GM23248 (cell line): ENCODE measurements at regions not wholly inside any gene's neighbourhood (a gene's known extent, or its start where the extent isn't known, plus 50 kb on each side); places are given as distances from the start of the nearest gene placed in this dataset.

ENCODE experiments used
- DNase-seq: peaks from one replicate; pipeline ENCODE4 v3.0.0-alpha.2; 2015
- H2AFZ ChIP-seq: fragments of 200-600 bp; sonication (generic); 2 replicates; pipeline ENCODE4 v1.6.1; 2016; ENCODE audit warnings: antibody characterized with exemption
- H3F3A ChIP-seq: fragments of 200-600 bp; sonication (generic); 2 replicates; pipeline ENCODE4 v1.6.1; 2016; ENCODE audit warnings: mild to moderate bottlenecking, antibody characterized with exemption, mixed run types; ENCODE audit not compliant: insufficient read depth
- H3K27ac ChIP-seq: fragments of 200-600 bp; sonication (generic); 2 replicates; pipeline ENCODE4 v1.5.1; 2016; ENCODE audit warnings: mild to moderate bottlenecking
- H3K27me3 ChIP-seq: fragments of 200-600 bp; sonication (generic); replicated peaks from 2 replicates; pipeline ENCODE4 v1.6.1; 2016; ENCODE audit warnings: mild to moderate bottlenecking; ENCODE audit not compliant: insufficient read depth
- H3K36me3 ChIP-seq: fragments of 200-600 bp; sonication (generic); 2 replicates; pipeline ENCODE4 v1.6.1; 2016; ENCODE audit warnings: low read depth, mild to moderate bottlenecking
- H3K4me1 ChIP-seq: fragments of 200-600 bp; sonication (generic); 2 replicates; pipeline ENCODE4 v1.6.1; 2016; ENCODE audit warnings: mild to moderate bottlenecking; ENCODE audit not compliant: insufficient read depth
- H3K4me2 ChIP-seq: fragments of 200-600 bp; sonication (generic); one replicate; pipeline ENCODE4 v1.6.1; 2016; ENCODE audit warnings: mild to moderate bottlenecking; ENCODE audit not compliant: unreplicated experiment
- H3K4me3 ChIP-seq: fragments of 200-600 bp; sonication (generic); 2 replicates; pipeline ENCODE4 v1.5.1; 2016; ENCODE audit warnings: mild to moderate bottlenecking
- H3K79me2 ChIP-seq: fragments of 200-600 bp; sonication (generic); 2 replicates; pipeline ENCODE4 v1.6.1; 2016; ENCODE audit warnings: mild to moderate bottlenecking; ENCODE audit not compliant: insufficient read depth
- H3K9ac ChIP-seq: fragments of 200-600 bp; sonication (generic); 2 replicates; pipeline ENCODE4 v1.6.1; 2016; ENCODE audit warnings: mild to moderate bottlenecking
- H3K9me2 ChIP-seq: fragments of 200-600 bp; sonication (generic); 2 replicates; pipeline ENCODE4 v1.6.1; 2016; ENCODE audit warnings: mixed run types, mild to moderate bottlenecking, moderate library complexity; ENCODE audit not compliant: insufficient read depth
- H3K9me3 ChIP-seq: fragments of 200-600 bp; sonication (generic); one replicate; pipeline ENCODE4 v1.6.1; 2017; ENCODE audit warnings: low read depth
- H4K20me1 ChIP-seq: fragments of 200-600 bp; sonication (generic); 2 replicates; pipeline ENCODE4 v1.6.0; 2016; ENCODE audit not compliant: insufficient read depth
- EZH2 ChIP-seq: fragments of 200-600 bp; sonication (generic); IDR thresholded peaks from 2 replicates; pipeline ENCODE4 v1.6.1; 2018; ENCODE audit warnings: antibody characterized with exemption, mild to moderate bottlenecking; ENCODE audit not compliant: insufficient read depth, poor library complexity, severe bottlenecking
- EZH2phosphoT487 ChIP-seq: fragments of 200-600 bp; sonication (generic); IDR thresholded peaks from 2 replicates; pipeline ENCODE4 v1.6.1; 2018; ENCODE audit warnings: antibody characterized with exemption, moderate library complexity, mild to moderate bottlenecking, low read depth; ENCODE audit not compliant: insufficient read depth
- WGBS, 2 experiments: methylation state at CpG; one replicate each; pipeline ENCODE4 v1.1.6; 2015 to 2017; ENCODE audit warnings: low lambda C conversion rate in 2 of 2, low coverage in 1 of 2; ENCODE audit errors: missing lambda C conversion rate in 2 of 2; 5-methylcytosine and 5-hydroxymethylcytosine counted together
- in situ Hi-C: fragments of 300-500 bp; cut with MboI; formaldehyde crosslinking; loops from 2 replicates; pipeline ENCODE4 v1.15.0; 2020

DNA sequence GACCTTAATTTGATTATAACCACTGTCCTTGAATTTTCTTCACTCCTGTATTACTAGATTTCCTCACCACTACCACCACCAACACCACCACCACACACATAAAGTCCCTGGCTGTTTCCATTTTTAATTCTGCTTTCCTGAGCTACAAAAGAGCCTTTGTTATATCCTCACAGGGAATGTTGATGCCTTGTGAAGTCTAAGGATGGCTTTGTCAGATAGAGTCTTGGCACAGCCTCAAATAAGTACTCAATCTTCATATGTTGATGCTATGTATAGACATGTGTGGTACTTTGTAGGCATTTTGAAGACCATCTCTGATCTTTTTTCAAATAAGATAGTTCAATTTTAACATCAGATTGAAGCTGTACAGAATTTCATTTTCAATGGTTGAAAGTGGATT is 1016.7 kb upstream of the LCORL start:
- no peak for DNase-seq
- Histone ChIP-seq H3K9me3 (no peaks in the 10 kb centered on the region), H3K4me3 (no peak overlapping the region), H2AFZ (no peak overlapping the region), H3K9me2 (no peaks in the 10 kb centered on the region), H3K79me2 (no peaks in the 10 kb centered on the region), H3K36me3 (no peaks in the 10 kb centered on the region), H3K4me1 (no peaks in the 10 kb centered on the region), H3F3A (no peaks in the 10 kb centered on the region), H4K20me1 (no peaks in the 10 kb centered on the region), H3K4me2 (no peak overlapping the region), H3K27me3 (no peaks in the 10 kb centered on the region), H3K9ac (no peak overlapping the region), H3K27ac (no peak overlapping the region)
- no peak for TF ChIP-seq EZH2
- no peak for TF ChIP-seq EZH2phosphoT487
- in situ Hi-C loops, result no loop called here

GRCh38 chr4:19033816-19034733 is 1012.5 kb upstream of the LCORL start:
- TF ChIP-seq EZH2phosphoT487, result no peak
- TF ChIP-seq EZH2, result no peak
- Histone ChIP-seq H2AFZ (no peak overlapping the region), H3K4me3 (no peak overlapping the region), H3K4me2 (no peak overlapping the region), H3K27ac (no peak overlapping the region), H3K9me3 (no peaks in the 10 kb centered on the region), H3K9me2 (no peaks in the 10 kb centered on the region), H4K20me1 (no peaks in the 10 kb centered on the region), H3K79me2 (no peaks in the 10 kb centered on the region), H3K4me1 (no peaks in the 10 kb centered on the region), H3K27me3 (no peaks in the 10 kb centered on the region), H3K9ac (no peak overlapping the region), H3F3A (no peaks in the 10 kb centered on the region), H3K36me3 (no peaks in the 10 kb centered on the region)
- peak; percentile 3 for DNase-seq
- 19 to 20% methylated on average over 2 of the region's 2 CpGs for WGBS, 2 experiments
- in situ Hi-C loops, result no loop called here

- Histone ChIP-seq H3K4me1 (no peaks in the 10 kb centered on the region), H3K4me3 (no peak overlapping the region), H3K9me3 (no peaks in the 10 kb centered on the region), H4K20me1 (no peaks in the 10 kb centered on the region), H3K9ac (no peak overlapping the region), H3K27ac (no peak overlapping the region), H2AFZ (no peak overlapping the region), H3K27me3 (no peaks in the 10 kb centered on the region), H3K36me3 (no peaks in the 10 kb centered on the region), H3K9me2 (no peaks in the 10 kb centered on the region), H3K79me2 (no peaks in the 10 kb centered on the region), H3F3A (no peaks in the 10 kb centered on the region), H3K4me2 (no peak overlapping the region)
- peak; percentile 10 for DNase-seq
- TF ChIP-seq EZH2phosphoT487 (no peak), EZH2 (no peak)
- in situ Hi-C loops, result no loop called here
Observed at GRCh38 chr4:19030536-19030935, 1009.0 kb upstream of the LCORL start.

GRCh38 chr4:19030048-19030447 is 1008.5 kb upstream of the LCORL start:
- Histone ChIP-seq H3K9ac (no peak overlapping the region), H3F3A (no peaks in the 10 kb centered on the region), H3K4me2 (no peak overlapping the region), H2AFZ (no peak overlapping the region), H3K36me3 (no peaks in the 10 kb centered on the region), H3K9me3 (no peaks in the 10 kb centered on the region), H3K4me1 (no peaks in the 10 kb centered on the region), H3K27me3 (no peaks in the 10 kb centered on the region), H3K27ac (no peak overlapping the region), H3K4me3 (no peak overlapping the region), H3K79me2 (no peaks in the 10 kb centered on the region), H3K9me2 (no peaks in the 10 kb centered on the region), H4K20me1 (no peaks in the 10 kb centered on the region)
- TF ChIP-seq EZH2phosphoT487 (no peak), EZH2 (no peak)
- in situ Hi-C loops, result no loop called here
- no peak for DNase-seq
- WGBS, 2 experiments, result 2% methylated on average over 2 of the region's 2 CpGs

DNA sequence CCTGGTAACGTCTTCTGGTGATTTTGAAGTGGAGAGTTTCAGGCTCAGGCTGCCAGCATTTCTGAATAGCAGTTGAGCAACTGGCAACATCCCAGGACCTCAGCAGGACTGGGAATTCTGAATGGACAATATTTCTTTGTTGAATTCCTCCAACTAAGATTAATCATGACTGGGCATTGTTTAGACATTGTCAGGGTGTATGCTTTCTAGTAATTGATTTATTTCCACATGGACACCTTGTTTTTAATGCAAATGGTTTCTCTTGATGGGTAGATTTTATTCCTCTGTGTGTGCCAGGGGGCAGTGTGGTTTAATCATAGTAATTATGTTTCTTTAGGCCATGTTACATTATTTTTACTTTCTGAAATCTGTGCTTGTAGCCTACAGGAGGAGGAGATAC is 1004.7 kb upstream of the LCORL start:
- peak; percentile 14 for DNase-seq
- Histone ChIP-seq H3K9ac (no peak overlapping the region), H3K79me2 (no peaks in the 10 kb centered on the region), H3K36me3 (no peaks in the 10 kb centered on the region), H3K4me2 (no peak overlapping the region), H3K4me1 (no peaks in the 10 kb centered on the region), H3K4me3 (no peak overlapping the region), H3K27ac (no peak overlapping the region), H3K9me2 (no peaks in the 10 kb centered on the region), H2AFZ (no peak overlapping the region), H4K20me1 (no peaks in the 10 kb centered on the region), H3K9me3 (no peaks in the 10 kb centered on the region), H3F3A (no peaks in the 10 kb centered on the region), H3K27me3 (no peaks in the 10 kb centered on the region)
- 4% methylated on average over 1 of the region's 1 CpG for WGBS, 2 experiments
- in situ Hi-C loops, result no loop called here
- TF ChIP-seq EZH2phosphoT487, result no peak
- TF ChIP-seq EZH2, result no peak
